MV-4-11 (cell line): ENCODE measurements at regions not wholly inside any gene's neighbourhood (a gene's known extent, or its start where the extent isn't known, plus 50 kb on each side); places are given as distances from the start of the nearest gene placed in this dataset.

Source experiments
- DNase-seq: peaks from one replicate; lab custom pipeline; 2025; lab: John Stamatoyannopoulos, UW

GRCh38 chr18:6465281-6465680 is 50.6 kb upstream of the L3MBTL4 start:
- no peak for DNase-seq

- no peak for DNase-seq
Measured at GRCh38 chr18:6476190-6476589, 61.5 kb upstream of the L3MBTL4 start.

- no peak for DNase-seq
Measured at GRCh38 chr18:6476880-6477279, 62.2 kb upstream of the L3MBTL4 start.

- no peak for DNase-seq
Measured at GRCh38 chr18:6478121-6478520, 63.4 kb upstream of the L3MBTL4 start.

- DNase-seq, result no peak
Measured at GRCh38 chr18:6479699-6480098, 65.0 kb upstream of the L3MBTL4 start.

GRCh38 chr18:6482198-6482977 is 67.7 kb upstream of the L3MBTL4 start:
- DNase-seq, result no peak

- no peak for DNase-seq
Measured at GRCh38 chr18:6484659-6485058, 69.9 kb upstream of the L3MBTL4 start.

- no peak for DNase-seq
Measured at GRCh38 chr18:6486313-6486712, 71.6 kb upstream of the L3MBTL4 start.

- DNase-seq, result no peak
Measured at GRCh38 chr18:6486764-6487426, 72.2 kb upstream of the L3MBTL4 start.

GRCh38 chr18:6487968-6488367 is 73.3 kb upstream of the L3MBTL4 start:
- DNase-seq, result no peak

- no peak for DNase-seq
Measured at GRCh38 chr18:6488956-6489355, 74.2 kb upstream of the L3MBTL4 start.

- no peak for DNase-seq
Measured at GRCh38 chr18:6489977-6490376, 75.3 kb upstream of the L3MBTL4 start.

- DNase-seq, result no peak
Measured at GRCh38 chr18:6493194-6493593, 78.5 kb upstream of the L3MBTL4 start.

GRCh38 chr18:6495536-6495935 is 80.8 kb upstream of the L3MBTL4 start:
- no peak for DNase-seq

GRCh38 chr18:6497543-6497942 is 82.8 kb upstream of the L3MBTL4 start:
- no peak for DNase-seq

GRCh38 chr18:6498289-6498856 is 83.7 kb upstream of the L3MBTL4 start:
- no peak for DNase-seq

GRCh38 chr18:6504605-6505497 is 90.1 kb upstream of the L3MBTL4 start:
- DNase-seq, result no peak

GRCh38 chr18:6505498-6505875 is 90.8 kb upstream of the L3MBTL4 start:
- DNase-seq, result no peak

- DNase-seq, result no peak
Measured at GRCh38 chr18:6509417-6509816, 94.7 kb upstream of the L3MBTL4 start.

- DNase-seq, result no peak
Measured at GRCh38 chr18:6509832-6510231, 95.1 kb upstream of the L3MBTL4 start.

GRCh38 chr18:6520901-6521300 is 106.2 kb upstream of the L3MBTL4 start:
- no peak for DNase-seq

- peak; percentile 6 for DNase-seq
Measured at GRCh38 chr18:6521803-6522418, 107.2 kb upstream of the L3MBTL4 start.
